DOHH2 (cell line): ENCODE measurements at regions not wholly inside any gene's neighbourhood (a gene's known extent, or its start where the extent isn't known, plus 50 kb on each side); places are given as distances from the start of the nearest gene placed in this dataset.

Experiments used
- H3F3A ChIP-seq: fragments of 200-600 bp; sonication (generic), shearing (Covaris generic); 2 replicates; pipeline ENCODE4 v1.6.0; 2016; ENCODE audit warnings: antibody characterized with exemption, mild to moderate bottlenecking; ENCODE audit not compliant: control insufficient read depth, insufficient read depth
- H3K27ac ChIP-seq: fragments of 200-600 bp; sonication (generic); 2 replicates; pipeline ENCODE4 v1.5.1; 2014; ENCODE audit warnings: low read depth, mild to moderate bottlenecking, low read length, moderate library complexity
- H3K27me3 ChIP-seq: fragments of 200-600 bp; sonication (generic); 2 replicates; pipeline ENCODE4 v1.6.1; 2014; ENCODE audit warnings: mild to moderate bottlenecking, low read length, mixed read lengths; ENCODE audit not compliant: control insufficient read depth
- H3K36me3 ChIP-seq: fragments of 200-600 bp; sonication (generic); 2 replicates; pipeline ENCODE4 v1.6.1; 2014; ENCODE audit warnings: mild to moderate bottlenecking, low read length, moderate library complexity, mixed read lengths; ENCODE audit not compliant: control insufficient read depth
- H3K4me1 ChIP-seq: fragments of 200-600 bp; sonication (generic); 2 replicates; pipeline ENCODE4 v1.6.1; 2014; ENCODE audit warnings: mild to moderate bottlenecking, low read length, mixed read lengths; ENCODE audit not compliant: control insufficient read depth
- H3K4me2 ChIP-seq: fragments of 200-600 bp; sonication (generic); 2 replicates; pipeline ENCODE4 v1.6.0; 2014; ENCODE audit warnings: mild to moderate bottlenecking, low read length, moderate library complexity
- H3K4me3 ChIP-seq: fragments of 200-600 bp; sonication (generic); 2 replicates; pipeline ENCODE4 v1.5.1; 2014; ENCODE audit warnings: mild to moderate bottlenecking, low read length, mixed read lengths
- H3K79me2 ChIP-seq: fragments of 200-600 bp; sonication (generic); 2 replicates; pipeline ENCODE4 v1.6.1; 2014; ENCODE audit warnings: mild to moderate bottlenecking, low read length, mixed read lengths; ENCODE audit not compliant: control insufficient read depth
- H3K9me2 ChIP-seq: fragments of 200-600 bp; sonication (generic); replicated peaks from 2 replicates; pipeline ENCODE4 v1.6.1; 2014; ENCODE audit warnings: mild to moderate bottlenecking, low read length, mixed read lengths; ENCODE audit not compliant: control insufficient read depth
- H3K9me3 ChIP-seq: fragments of 200-600 bp; sonication (generic); 2 replicates; pipeline ENCODE4 v1.6.1; 2014; ENCODE audit warnings: antibody characterized with exemption, low read length, mixed read lengths; ENCODE audit not compliant: control insufficient read depth, insufficient read depth
- H4K20me1 ChIP-seq: fragments of 200-600 bp; sonication (generic); 2 replicates; pipeline ENCODE4 v1.6.0; 2014; ENCODE audit warnings: low read depth, mild to moderate bottlenecking, antibody characterized with exemption, low read length, moderate library complexity; ENCODE audit not compliant: control insufficient read depth, insufficient read depth
- EZH2phosphoT487 ChIP-seq: fragments of 200-600 bp; sonication (generic); IDR thresholded peaks from 2 replicates; pipeline ENCODE4 v1.6.1; 2017; ENCODE audit warnings: borderline replicate concordance, mild to moderate bottlenecking, antibody characterized with exemption, low read length, moderate library complexity, mixed read lengths
- TF ChIP-seq, protein P1 (sequence below): fragments of 200-600 bp; sonication (generic); IDR thresholded peaks from one replicate; pipeline ENCODE4 v1.5.1; 2014; ENCODE audit warnings: antibody characterized with exemption, mild to moderate bottlenecking, low read depth, low read length; ENCODE audit not compliant: poor library complexity, severe bottlenecking

DNA sequence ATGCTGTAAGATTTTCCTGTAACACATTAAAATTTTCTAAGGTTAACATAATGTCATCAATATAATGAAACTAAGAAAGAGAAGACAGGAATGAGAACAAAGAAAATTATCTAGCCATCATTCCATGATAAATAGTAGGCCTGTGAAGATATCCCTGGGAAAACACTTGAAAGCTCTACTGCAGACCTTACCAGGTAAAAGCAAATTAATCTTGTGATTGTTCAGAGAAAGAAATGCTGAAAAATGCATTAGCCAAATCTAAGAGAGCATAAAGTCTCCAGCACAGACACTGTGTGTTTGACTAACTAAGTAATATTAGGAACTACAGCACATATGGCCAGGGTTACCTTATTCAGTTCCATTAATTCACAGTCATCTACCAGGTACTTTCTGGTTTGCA, 628.3 kb upstream of the GRAMD2B start:
- no peaks in the 10 kb centered on the region for H3K9me3 ChIP-seq
- H3K4me3 ChIP-seq = no peak overlapping the region
- no peaks in the 10 kb centered on the region for H3K36me3 ChIP-seq
- no peaks in the 10 kb centered on the region for H3F3A ChIP-seq
- no peak overlapping the region for H3K4me2 ChIP-seq
- TF ChIP-seq EZH2phosphoT487 = no peak
- TF ChIP-seq, protein P1, sequence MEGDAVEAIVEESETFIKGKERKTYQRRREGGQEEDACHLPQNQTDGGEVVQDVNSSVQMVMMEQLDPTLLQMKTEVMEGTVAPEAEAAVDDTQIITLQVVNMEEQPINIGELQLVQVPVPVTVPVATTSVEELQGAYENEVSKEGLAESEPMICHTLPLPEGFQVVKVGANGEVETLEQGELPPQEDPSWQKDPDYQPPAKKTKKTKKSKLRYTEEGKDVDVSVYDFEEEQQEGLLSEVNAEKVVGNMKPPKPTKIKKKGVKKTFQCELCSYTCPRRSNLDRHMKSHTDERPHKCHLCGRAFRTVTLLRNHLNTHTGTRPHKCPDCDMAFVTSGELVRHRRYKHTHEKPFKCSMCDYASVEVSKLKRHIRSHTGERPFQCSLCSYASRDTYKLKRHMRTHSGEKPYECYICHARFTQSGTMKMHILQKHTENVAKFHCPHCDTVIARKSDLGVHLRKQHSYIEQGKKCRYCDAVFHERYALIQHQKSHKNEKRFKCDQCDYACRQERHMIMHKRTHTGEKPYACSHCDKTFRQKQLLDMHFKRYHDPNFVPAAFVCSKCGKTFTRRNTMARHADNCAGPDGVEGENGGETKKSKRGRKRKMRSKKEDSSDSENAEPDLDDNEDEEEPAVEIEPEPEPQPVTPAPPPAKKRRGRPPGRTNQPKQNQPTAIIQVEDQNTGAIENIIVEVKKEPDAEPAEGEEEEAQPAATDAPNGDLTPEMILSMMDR = no peak
- no peaks in the 10 kb centered on the region for H3K27me3 ChIP-seq
- H3K4me1 ChIP-seq = no peaks in the 10 kb centered on the region
- no peaks in the 10 kb centered on the region for H3K79me2 ChIP-seq
- H4K20me1 ChIP-seq = no peaks in the 10 kb centered on the region
- H3K27ac ChIP-seq = no peak overlapping the region
- no peaks in the 10 kb centered on the region for H3K9me2 ChIP-seq

DNA sequence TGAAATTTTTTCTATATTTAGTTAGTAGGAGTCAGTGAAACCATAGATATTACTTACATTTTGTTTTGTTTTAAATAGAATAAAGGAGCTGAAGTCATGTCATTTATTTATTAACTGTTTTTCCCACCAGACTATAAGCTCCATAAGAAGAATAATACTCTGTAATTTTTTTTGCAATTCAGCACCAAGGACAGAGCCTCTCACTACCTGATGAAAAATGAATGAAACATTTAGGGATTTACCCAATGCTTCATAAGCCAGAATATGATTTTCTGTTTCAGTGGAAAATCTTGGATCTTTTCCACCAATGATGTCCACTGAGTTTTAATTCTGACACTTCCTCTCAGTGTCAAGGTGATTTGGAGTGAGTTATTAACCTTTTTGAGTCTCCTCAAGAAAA, 624.9 kb upstream of the GRAMD2B start:
- TF ChIP-seq, protein P1 = no peak
- no peak for TF ChIP-seq EZH2phosphoT487
- Histone ChIP-seq H3K9me2 (no peaks in the 10 kb centered on the region), H3K36me3 (no peaks in the 10 kb centered on the region), H3K27ac (no peak overlapping the region), H3K27me3 (no peaks in the 10 kb centered on the region), H3K4me2 (no peak overlapping the region), H3K4me1 (no peaks in the 10 kb centered on the region), H3F3A (no peaks in the 10 kb centered on the region), H3K79me2 (no peaks in the 10 kb centered on the region), H4K20me1 (no peaks in the 10 kb centered on the region), H3K9me3 (no peaks in the 10 kb centered on the region), H3K4me3 (no peak overlapping the region)

DNA sequence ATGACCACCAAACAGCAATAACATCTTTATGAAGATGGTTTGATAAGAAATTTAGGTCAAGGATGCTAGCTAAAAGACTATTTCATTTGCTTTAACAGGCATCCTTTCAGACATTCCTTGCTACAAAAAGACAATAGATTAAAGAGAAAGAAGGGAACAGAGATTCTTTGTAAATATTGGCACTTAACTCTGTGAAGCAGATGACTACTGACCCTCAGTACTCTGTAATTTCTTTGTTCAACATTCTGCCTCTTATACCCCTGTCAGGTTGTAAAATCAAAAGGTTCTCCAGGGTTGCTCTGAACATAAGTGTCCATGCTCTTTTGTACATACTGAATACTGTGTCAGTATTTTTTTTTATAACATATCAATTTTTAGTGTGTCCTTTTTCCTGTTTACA, 610.6 kb upstream of the GRAMD2B start:
- H3F3A ChIP-seq = no peaks in the 10 kb centered on the region
- TF ChIP-seq, protein P1 = no peak
- TF ChIP-seq EZH2phosphoT487 = no peak
- no peaks in the 10 kb centered on the region for H3K9me2 ChIP-seq
- H3K27me3 ChIP-seq = no peaks in the 10 kb centered on the region
- H4K20me1 ChIP-seq = no peaks in the 10 kb centered on the region
- no peaks in the 10 kb centered on the region for H3K9me3 ChIP-seq
- H3K4me1 ChIP-seq = no peaks in the 10 kb centered on the region
- no peak overlapping the region for H3K4me2 ChIP-seq
- H3K27ac ChIP-seq = no peak overlapping the region
- no peaks in the 10 kb centered on the region for H3K36me3 ChIP-seq
- H3K4me3 ChIP-seq = no peak overlapping the region
- no peaks in the 10 kb centered on the region for H3K79me2 ChIP-seq
